HL-60 (cell line): ENCODE measurements at regions not wholly inside any gene's neighbourhood (a gene's known extent, or its start where the extent isn't known, plus 50 kb on each side); places are given as distances from the start of the nearest gene placed in this dataset.

Experiments used
- TF ChIP-seq, protein P1 (sequence below): IDR thresholded peaks from one replicate; pipeline ENCODE4 v1.5.1; 2011; ENCODE audit warnings: low read length, control low read depth, inconsistent platforms; ENCODE audit not compliant: insufficient read depth
- TF ChIP-seq, protein P2 (sequence below): IDR thresholded peaks from 2 replicates; pipeline ENCODE4 v1.6.1; 2012; ENCODE audit warnings: low read depth; ENCODE audit not compliant: insufficient replicate concordance

DNA sequence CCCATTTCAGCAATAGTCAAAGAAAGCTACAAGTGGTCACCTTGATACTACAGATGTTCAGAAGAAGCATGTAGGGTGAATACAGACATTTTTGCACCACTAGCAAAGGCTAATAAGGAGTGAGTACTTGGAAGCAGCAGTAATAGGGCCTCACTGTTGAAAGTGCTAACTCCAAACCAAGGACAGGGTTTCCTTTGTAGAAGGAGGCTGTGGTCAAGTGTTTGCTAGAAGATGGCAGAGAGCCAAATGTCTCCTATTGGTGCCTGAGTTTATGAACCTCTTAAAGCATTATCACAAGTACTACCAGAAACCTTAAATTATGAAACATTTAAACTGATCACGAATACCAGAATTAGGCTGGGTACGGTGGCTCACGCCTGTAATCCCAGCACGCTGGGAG is 308.1 kb downstream of the ZEB2 start:
- TF ChIP-seq, protein P1, sequence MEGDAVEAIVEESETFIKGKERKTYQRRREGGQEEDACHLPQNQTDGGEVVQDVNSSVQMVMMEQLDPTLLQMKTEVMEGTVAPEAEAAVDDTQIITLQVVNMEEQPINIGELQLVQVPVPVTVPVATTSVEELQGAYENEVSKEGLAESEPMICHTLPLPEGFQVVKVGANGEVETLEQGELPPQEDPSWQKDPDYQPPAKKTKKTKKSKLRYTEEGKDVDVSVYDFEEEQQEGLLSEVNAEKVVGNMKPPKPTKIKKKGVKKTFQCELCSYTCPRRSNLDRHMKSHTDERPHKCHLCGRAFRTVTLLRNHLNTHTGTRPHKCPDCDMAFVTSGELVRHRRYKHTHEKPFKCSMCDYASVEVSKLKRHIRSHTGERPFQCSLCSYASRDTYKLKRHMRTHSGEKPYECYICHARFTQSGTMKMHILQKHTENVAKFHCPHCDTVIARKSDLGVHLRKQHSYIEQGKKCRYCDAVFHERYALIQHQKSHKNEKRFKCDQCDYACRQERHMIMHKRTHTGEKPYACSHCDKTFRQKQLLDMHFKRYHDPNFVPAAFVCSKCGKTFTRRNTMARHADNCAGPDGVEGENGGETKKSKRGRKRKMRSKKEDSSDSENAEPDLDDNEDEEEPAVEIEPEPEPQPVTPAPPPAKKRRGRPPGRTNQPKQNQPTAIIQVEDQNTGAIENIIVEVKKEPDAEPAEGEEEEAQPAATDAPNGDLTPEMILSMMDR: no peak
- TF ChIP-seq, protein P2, sequence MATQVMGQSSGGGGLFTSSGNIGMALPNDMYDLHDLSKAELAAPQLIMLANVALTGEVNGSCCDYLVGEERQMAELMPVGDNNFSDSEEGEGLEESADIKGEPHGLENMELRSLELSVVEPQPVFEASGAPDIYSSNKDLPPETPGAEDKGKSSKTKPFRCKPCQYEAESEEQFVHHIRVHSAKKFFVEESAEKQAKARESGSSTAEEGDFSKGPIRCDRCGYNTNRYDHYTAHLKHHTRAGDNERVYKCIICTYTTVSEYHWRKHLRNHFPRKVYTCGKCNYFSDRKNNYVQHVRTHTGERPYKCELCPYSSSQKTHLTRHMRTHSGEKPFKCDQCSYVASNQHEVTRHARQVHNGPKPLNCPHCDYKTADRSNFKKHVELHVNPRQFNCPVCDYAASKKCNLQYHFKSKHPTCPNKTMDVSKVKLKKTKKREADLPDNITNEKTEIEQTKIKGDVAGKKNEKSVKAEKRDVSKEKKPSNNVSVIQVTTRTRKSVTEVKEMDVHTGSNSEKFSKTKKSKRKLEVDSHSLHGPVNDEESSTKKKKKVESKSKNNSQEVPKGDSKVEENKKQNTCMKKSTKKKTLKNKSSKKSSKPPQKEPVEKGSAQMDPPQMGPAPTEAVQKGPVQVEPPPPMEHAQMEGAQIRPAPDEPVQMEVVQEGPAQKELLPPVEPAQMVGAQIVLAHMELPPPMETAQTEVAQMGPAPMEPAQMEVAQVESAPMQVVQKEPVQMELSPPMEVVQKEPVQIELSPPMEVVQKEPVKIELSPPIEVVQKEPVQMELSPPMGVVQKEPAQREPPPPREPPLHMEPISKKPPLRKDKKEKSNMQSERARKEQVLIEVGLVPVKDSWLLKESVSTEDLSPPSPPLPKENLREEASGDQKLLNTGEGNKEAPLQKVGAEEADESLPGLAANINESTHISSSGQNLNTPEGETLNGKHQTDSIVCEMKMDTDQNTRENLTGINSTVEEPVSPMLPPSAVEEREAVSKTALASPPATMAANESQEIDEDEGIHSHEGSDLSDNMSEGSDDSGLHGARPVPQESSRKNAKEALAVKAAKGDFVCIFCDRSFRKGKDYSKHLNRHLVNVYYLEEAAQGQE: no peak
